ENCODE measurements at regions not wholly inside any gene's neighbourhood (a gene's known extent, or its start where the extent isn't known, plus 50 kb on each side); places are given as distances from the start of the nearest gene placed in this dataset.
A peak's percentile ranks its signal among the peaks of the same experiment; 100 is the strongest.

DNA sequence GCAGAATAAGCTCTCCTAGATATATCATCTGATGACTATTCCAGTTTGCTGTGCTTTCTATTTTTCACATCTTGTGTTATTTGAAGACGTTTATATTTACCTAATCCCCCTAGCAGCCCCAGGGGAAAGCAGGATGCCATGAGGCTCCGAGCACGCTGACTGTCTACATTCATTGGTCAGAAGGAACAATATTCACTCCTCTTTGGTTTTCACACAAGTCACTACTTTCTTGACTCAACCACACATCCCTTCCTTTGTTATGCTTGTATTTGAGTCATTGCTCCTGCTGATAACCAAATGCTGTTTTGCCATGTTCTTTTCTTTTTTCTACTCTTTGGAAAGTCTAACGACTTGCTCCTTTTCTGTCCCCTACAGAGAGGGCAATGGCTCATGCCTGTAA lies 86.5 kb upstream of the SLC38A2 start:
- Histone ChIP-seq H2BK12ac (ENCODE audit: low read length in 2 of 2) (peak overlapping the region; percentile 59 to 70), H3K23ac (ENCODE audit: low read length in 2 of 2) (no peak overlapping the region)

DNA sequence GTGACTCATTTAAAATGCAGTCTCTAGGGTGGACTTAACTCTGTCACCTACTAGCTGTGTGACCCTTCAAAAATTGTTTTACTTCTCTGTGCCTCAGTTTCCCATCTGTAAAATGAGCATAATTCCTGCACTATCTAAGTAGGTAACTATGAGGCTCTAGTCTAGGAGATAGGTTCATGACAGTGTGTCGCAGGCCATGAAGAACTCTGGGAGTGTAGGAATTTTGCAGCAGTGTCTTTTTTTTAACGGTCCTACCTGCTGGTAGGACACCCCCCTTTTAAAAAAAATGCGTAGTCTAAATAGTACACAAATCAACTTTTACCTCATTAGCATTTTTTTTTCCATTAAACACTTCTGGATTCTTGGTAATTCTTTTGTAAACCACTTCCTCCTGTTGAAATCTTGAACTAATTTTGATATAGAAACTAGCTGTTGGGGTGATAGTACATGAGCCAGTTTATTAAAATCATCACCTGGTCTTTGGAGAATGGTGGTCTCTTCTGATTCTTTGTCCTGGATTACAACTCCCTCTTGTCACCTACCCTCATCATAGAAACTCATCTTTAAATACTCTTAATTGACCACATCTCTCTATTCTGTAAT lies 86.0 kb upstream of the SLC38A2 start:
- Histone ChIP-seq H3K4me2 (ENCODE audit: low read length, poor library complexity, severe bottlenecking) (no peak overlapping the region), H3K27ac (ENCODE audit: low read length, poor library complexity, severe bottlenecking) (no peak overlapping the region), H3K9ac (ENCODE audit: low read length) (no peak overlapping the region), H2AFZ (ENCODE audit: low read depth, low read length) (no peak overlapping the region), H3K79me1 (replicated peaks; ENCODE audit: low read length, poor library complexity, severe bottlenecking) (peaks cover under 1% of the 10 kb centered on the region), H3K18ac (ENCODE audit: low read depth in 1 of 2, low read length in 2 of 2) (peak overlapping the region in 1 of 2 experiments; percentile 28), H3K23ac (ENCODE audit: low read length in 2 of 2) (no peak overlapping the region), H4K8ac (ENCODE audit: low read length) (no peak overlapping the region), H3K4me1 (ENCODE audit: control insufficient read depth, insufficient read depth, low read depth, low read length) (peaks cover 3% of the 10 kb centered on the region), H3K4me3 (ENCODE audit: insufficient read depth in 1 of 2, low read depth in 1 of 2, low read length in 2 of 2) (no peak overlapping the region), H3K27me3 (ENCODE audit: control insufficient read depth in 1 of 2, insufficient read depth in 1 of 2, low read length in 2 of 2) (no peaks in the 10 kb centered on the region), H2BK120ac (ENCODE audit: low read depth, low read length) (no peak overlapping the region), H4K91ac (ENCODE audit: low read length) (no peak overlapping the region), H2BK5ac (ENCODE audit: low read depth, low read length, poor library complexity, severe bottlenecking) (no peak overlapping the region), H3K9me3 (ENCODE audit: control insufficient read depth, low read length) (no peaks in the 10 kb centered on the region), H2BK15ac (ENCODE audit: low read depth, poor library complexity, severe bottlenecking) (no peak overlapping the region), H2AK5ac (ENCODE audit: low read length, severe bottlenecking) (no peak overlapping the region), H3K14ac (ENCODE audit: low read length in 2 of 2) (no peak overlapping the region), H2BK12ac (ENCODE audit: low read length in 2 of 2) (no peak overlapping the region), H3K4ac (ENCODE audit: low read depth in 1 of 2, low read length in 2 of 2) (no peak overlapping the region), H3K36me3 (ENCODE audit: control insufficient read depth in 1 of 2, insufficient read depth in 2 of 2, low read depth in 1 of 2, low read length in 2 of 2) (no peaks in the 10 kb centered on the region)
- no peak for DNase-seq
- 70% methylated on average over 2 of the region's 3 CpGs for WGBS

More for the DNA sequence above, 86.5 kb upstream of the SLC38A2 start:
- no peak overlapping the region for H2BK5ac ChIP-seq (ENCODE audit: low read depth, low read length, poor library complexity, severe bottlenecking)
- DNase-seq = peak; percentile 73
- H2BK15ac ChIP-seq (ENCODE audit: low read depth, poor library complexity, severe bottlenecking) = no peak overlapping the region
- H3K4me1 ChIP-seq (ENCODE audit: control insufficient read depth, insufficient read depth, low read depth, low read length) = peaks cover 3% of the 10 kb centered on the region
- H4K8ac ChIP-seq (ENCODE audit: low read length) = no peak overlapping the region
- H2AK5ac ChIP-seq (ENCODE audit: low read length, severe bottlenecking) = no peak overlapping the region
- H2BK120ac ChIP-seq (ENCODE audit: low read depth, low read length) = no peak overlapping the region
- no peaks in the 10 kb centered on the region for H3K27me3 ChIP-seq (ENCODE audit: control insufficient read depth in 1 of 2, insufficient read depth in 1 of 2, low read length in 2 of 2)
- H3K14ac ChIP-seq (ENCODE audit: low read length in 2 of 2) = no peak overlapping the region
- no peak overlapping the region for H3K4me3 ChIP-seq (ENCODE audit: insufficient read depth in 1 of 2, low read depth in 1 of 2, low read length in 2 of 2)
- H3K9ac ChIP-seq (ENCODE audit: low read length) = no peak overlapping the region
- 15% methylated on average over 4 of the region's 4 CpGs for WGBS
- H3K36me3 ChIP-seq (ENCODE audit: control insufficient read depth in 1 of 2, insufficient read depth in 2 of 2, low read depth in 1 of 2, low read length in 2 of 2) = no peaks in the 10 kb centered on the region
- H2AFZ ChIP-seq (ENCODE audit: low read depth, low read length) = no peak overlapping the region
- H3K18ac ChIP-seq (ENCODE audit: low read depth in 1 of 2, low read length in 2 of 2) = peak overlapping the region; percentile 5 to 78
- peak overlapping the region; percentile 43 for H3K27ac ChIP-seq (ENCODE audit: low read length, poor library complexity, severe bottlenecking)
- no peaks in the 10 kb centered on the region for H3K9me3 ChIP-seq (ENCODE audit: control insufficient read depth, low read length)
- no peak overlapping the region for H3K4ac ChIP-seq (ENCODE audit: low read depth in 1 of 2, low read length in 2 of 2)
- peaks cover 2% of the 10 kb centered on the region for H3K79me1 ChIP-seq (replicated peaks; ENCODE audit: low read length, poor library complexity, severe bottlenecking)
- peak overlapping the region; percentile 16 for H4K91ac ChIP-seq (ENCODE audit: low read length)
- H3K4me2 ChIP-seq (ENCODE audit: low read length, poor library complexity, severe bottlenecking) = no peak overlapping the region

GRCh38 chr12:46457958-46458357 lies 85.4 kb upstream of the SLC38A2 start:
- no peak overlapping the region for H3K4me2 ChIP-seq (ENCODE audit: low read length, poor library complexity, severe bottlenecking)
- no CpG with 5 or more reads among the region's 2 CpGs for WGBS
- H3K27me3 ChIP-seq (ENCODE audit: control insufficient read depth in 1 of 2, insufficient read depth in 1 of 2, low read length in 2 of 2) = no peaks in the 10 kb centered on the region
- no peak overlapping the region for H3K4me3 ChIP-seq (ENCODE audit: insufficient read depth in 1 of 2, low read depth in 1 of 2, low read length in 2 of 2)
- H2BK5ac ChIP-seq (ENCODE audit: low read depth, low read length, poor library complexity, severe bottlenecking) = no peak overlapping the region
- H3K79me1 ChIP-seq (replicated peaks; ENCODE audit: low read length, poor library complexity, severe bottlenecking) = no peaks in the 10 kb centered on the region
- H3K18ac ChIP-seq (ENCODE audit: low read depth in 1 of 2, low read length in 2 of 2) = no peak overlapping the region
- no peak overlapping the region for H4K91ac ChIP-seq (ENCODE audit: low read length)
- no peak overlapping the region for H3K23ac ChIP-seq (ENCODE audit: low read length in 2 of 2)
- no peaks in the 10 kb centered on the region for H3K9me3 ChIP-seq (ENCODE audit: control insufficient read depth, low read length)
- H3K4me1 ChIP-seq (ENCODE audit: control insufficient read depth, insufficient read depth, low read depth, low read length) = peaks cover 3% of the 10 kb centered on the region
- H3K36me3 ChIP-seq (ENCODE audit: control insufficient read depth in 1 of 2, insufficient read depth in 2 of 2, low read depth in 1 of 2, low read length in 2 of 2) = no peaks in the 10 kb centered on the region
- no peak overlapping the region for H3K14ac ChIP-seq (ENCODE audit: low read length in 2 of 2)
- H4K8ac ChIP-seq (ENCODE audit: low read length) = no peak overlapping the region
- no peak overlapping the region for H2BK12ac ChIP-seq (ENCODE audit: low read length in 2 of 2)
- H2AFZ ChIP-seq (ENCODE audit: low read depth, low read length) = no peak overlapping the region
- no peak overlapping the region for H3K9ac ChIP-seq (ENCODE audit: low read length)
- no peak for DNase-seq
- no peak overlapping the region for H2BK15ac ChIP-seq (ENCODE audit: low read depth, poor library complexity, severe bottlenecking)
- H2BK120ac ChIP-seq (ENCODE audit: low read depth, low read length) = no peak overlapping the region
- no peak overlapping the region for H3K4ac ChIP-seq (ENCODE audit: low read depth in 1 of 2, low read length in 2 of 2)
- no peak overlapping the region for H2AK5ac ChIP-seq (ENCODE audit: low read length, severe bottlenecking)
- H3K27ac ChIP-seq (ENCODE audit: low read length, poor library complexity, severe bottlenecking) = no peak overlapping the region

DNA sequence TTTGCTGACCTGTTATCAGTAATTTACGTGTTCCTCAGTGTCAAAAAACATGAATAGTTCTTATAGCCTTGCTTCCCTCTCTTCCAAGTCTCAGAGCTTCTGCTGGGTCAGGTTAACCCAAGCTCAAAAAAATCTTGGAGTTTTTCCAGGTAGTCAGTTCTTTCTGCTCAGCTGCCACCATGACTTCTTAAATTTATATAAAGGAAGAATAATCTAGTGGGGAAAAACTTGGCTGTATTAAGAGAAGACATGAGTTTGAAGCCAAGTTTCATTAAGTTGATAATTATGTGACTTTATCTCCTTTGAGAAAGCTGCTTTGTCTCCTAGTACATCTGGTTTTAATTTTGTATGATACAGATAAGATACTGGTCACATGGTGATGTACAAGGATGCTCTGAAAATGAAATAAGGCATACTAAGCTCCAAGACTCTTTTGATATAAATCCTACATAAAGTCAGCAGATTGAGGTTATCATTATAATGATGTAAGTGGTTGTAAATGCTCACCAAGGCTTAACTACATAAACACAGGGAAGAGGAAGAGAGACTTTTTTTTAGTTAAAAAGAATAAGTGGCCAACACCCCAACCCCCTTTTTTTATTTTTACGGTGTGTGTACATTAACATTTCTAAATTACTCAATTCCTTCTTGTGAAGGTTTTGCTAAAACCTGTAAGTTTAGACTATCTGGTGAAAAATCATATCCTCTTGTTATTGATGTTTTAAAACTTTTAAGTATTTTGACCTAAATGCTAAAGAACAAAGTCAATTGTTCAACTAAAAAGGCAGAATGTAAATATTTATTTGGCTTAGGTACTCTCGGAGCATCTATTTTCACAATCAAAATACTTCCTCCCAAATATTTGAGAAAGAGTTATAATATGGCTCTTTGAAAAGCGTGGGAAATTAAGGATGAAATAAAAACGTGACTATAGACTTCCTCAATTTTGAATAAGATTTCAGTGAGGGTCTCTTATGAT lies 84.1 kb upstream of the SLC38A2 start:
- H4K91ac ChIP-seq (ENCODE audit: low read length) = no peak overlapping the region
- H3K9ac ChIP-seq (ENCODE audit: low read length) = no peak overlapping the region
- no peak overlapping the region for H2AK5ac ChIP-seq (ENCODE audit: low read length, severe bottlenecking)
- no peaks in the 10 kb centered on the region for H3K9me3 ChIP-seq (ENCODE audit: control insufficient read depth, low read length)
- no peak overlapping the region for H3K14ac ChIP-seq (ENCODE audit: low read length in 2 of 2)
- DNase-seq = no peak
- no peaks in the 10 kb centered on the region for H3K36me3 ChIP-seq (ENCODE audit: control insufficient read depth in 1 of 2, insufficient read depth in 2 of 2, low read depth in 1 of 2, low read length in 2 of 2)
- no peak overlapping the region for H2BK120ac ChIP-seq (ENCODE audit: low read depth, low read length)
- no peaks in the 10 kb centered on the region for H3K79me1 ChIP-seq (replicated peaks; ENCODE audit: low read length, poor library complexity, severe bottlenecking)
- H2BK5ac ChIP-seq (ENCODE audit: low read depth, low read length, poor library complexity, severe bottlenecking) = no peak overlapping the region
- H2BK12ac ChIP-seq (ENCODE audit: low read length in 2 of 2) = no peak overlapping the region
- peaks cover 3% of the 10 kb centered on the region for H3K4me1 ChIP-seq (ENCODE audit: control insufficient read depth, insufficient read depth, low read depth, low read length)
- H3K18ac ChIP-seq (ENCODE audit: low read depth in 1 of 2, low read length in 2 of 2) = no peak overlapping the region
- H3K4me3 ChIP-seq (ENCODE audit: insufficient read depth in 1 of 2, low read depth in 1 of 2, low read length in 2 of 2) = no peak overlapping the region
- no peak overlapping the region for H3K4ac ChIP-seq (ENCODE audit: low read depth in 1 of 2, low read length in 2 of 2)
- H3K23ac ChIP-seq (ENCODE audit: low read length in 2 of 2) = no peak overlapping the region
- no peak overlapping the region for H3K4me2 ChIP-seq (ENCODE audit: low read length, poor library complexity, severe bottlenecking)
- no peak overlapping the region for H2AFZ ChIP-seq (ENCODE audit: low read depth, low read length)
- WGBS = 96% methylated on average over 3 of the region's 5 CpGs
- H3K27me3 ChIP-seq (ENCODE audit: control insufficient read depth in 1 of 2, insufficient read depth in 1 of 2, low read length in 2 of 2) = no peaks in the 10 kb centered on the region
- no peak overlapping the region for H2BK15ac ChIP-seq (ENCODE audit: low read depth, poor library complexity, severe bottlenecking)
- no peak overlapping the region for H4K8ac ChIP-seq (ENCODE audit: low read length)
- no peak overlapping the region for H3K27ac ChIP-seq (ENCODE audit: low read length, poor library complexity, severe bottlenecking)
